Suprapubic skin (tissue), 4 donors: ENCODE measurements at regions not wholly inside any gene's neighbourhood (a gene's known extent, or its start where the extent isn't known, plus 50 kb on each side); places are given as distances from the start of the nearest gene placed in this dataset.

Experiments
- DNase-seq, 2 donors: peaks; one replicate each; pipeline ENCODE4 v3.0.0-alpha.2; 2019; ENCODE audit warnings: low spot score in 2 of 2
- H3K27ac ChIP-seq: fragments of 200-600 bp; sonication (generic); one replicate; pipeline ENCODE4 v1.5.1; 2019
- H3K27me3 ChIP-seq: fragments of 200-600 bp; sonication (generic); one replicate; pipeline ENCODE4 v1.5.1; 2019
- H3K36me3 ChIP-seq: fragments of 200-600 bp; sonication (generic); one replicate; pipeline ENCODE4 v1.5.1; 2019
- H3K4me1 ChIP-seq: fragments of 200-600 bp; sonication (generic); one replicate; pipeline ENCODE4 v1.5.1; 2019
- H3K4me3 ChIP-seq: fragments of 200-600 bp; sonication (generic); one replicate; pipeline ENCODE4 v1.5.1; 2019; ENCODE audit warnings: mild to moderate bottlenecking
- H3K9me3 ChIP-seq: fragments of 200-600 bp; sonication (generic); one replicate; pipeline ENCODE4 v1.5.1; 2019
- EP300 ChIP-seq: sonication (generic); formaldehyde crosslinking; IDR thresholded peaks from one replicate; pipeline ENCODE4 v1.6.1; 2017; ENCODE audit warnings: antibody characterized with exemption
- POLR2A ChIP-seq, 2 donors: fragments of 450-650 bp; IDR thresholded peaks; one replicate each; pipeline ENCODE4 v1.6.1; 2017; ENCODE audit warnings: antibody characterized with exemption in 2 of 2, mild to moderate bottlenecking in 2 of 2, moderate library complexity in 2 of 2
- POLR2AphosphoS5 ChIP-seq, 3 donors: sonication (generic); formaldehyde crosslinking; IDR thresholded peaks; one replicate each; pipeline ENCODE4 v1.6.1; 2017; ENCODE audit warnings: antibody characterized with exemption in 3 of 3
- WGBS: methylation state at CpG from one replicate; pipeline ENCODE4 v1.1.5; 2018; 5-methylcytosine and 5-hydroxymethylcytosine counted together
- TF ChIP-seq, protein P1 (sequence below), 2 donors: fragments of 200-600 bp in 1 of 2; fragments of 450-650 bp in 1 of 2; sonication (generic) in 1 of 2; IDR thresholded peaks; one replicate each; pipeline ENCODE4 v1.5.1; 2016 to 2019; ENCODE audit warnings: antibody characterized with exemption in 2 of 2, mild to moderate bottlenecking in 1 of 2, moderate library complexity in 1 of 2

DNA sequence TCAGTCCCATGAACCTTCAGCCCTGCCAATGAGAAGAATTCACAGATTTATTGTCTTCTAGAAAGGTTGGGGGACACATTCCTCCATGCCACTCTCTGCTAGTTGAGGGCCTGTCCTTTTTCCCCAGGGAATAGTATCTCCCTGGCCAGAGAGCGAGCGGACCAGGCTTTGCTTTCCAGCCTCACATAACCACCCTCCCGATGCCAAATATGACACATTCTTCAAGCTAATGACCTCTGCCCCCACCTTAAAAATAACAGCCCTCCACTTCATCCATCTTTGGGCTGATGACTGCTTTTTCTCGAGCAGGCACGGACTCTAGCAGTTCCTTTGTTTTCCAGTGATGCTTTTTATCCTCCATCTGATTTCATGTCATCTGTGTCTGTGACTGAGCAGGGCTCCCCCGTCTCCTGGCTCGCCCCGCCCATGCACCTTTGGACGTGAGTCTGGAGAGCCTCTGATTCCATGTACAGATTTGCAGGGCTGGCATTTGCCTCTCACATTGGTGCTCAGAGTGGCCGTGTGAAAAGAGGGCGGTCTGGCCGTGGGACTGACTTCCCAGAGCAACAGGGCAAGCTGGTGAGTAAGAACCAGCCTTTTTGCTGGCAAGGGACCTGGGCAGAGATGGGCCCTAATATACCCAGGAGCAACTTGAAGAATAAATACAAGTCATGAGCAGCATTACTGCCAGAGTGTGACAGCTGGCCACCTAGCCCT, 279.8 kb downstream of the BCOR start:
- 70% methylated on average over 12 of the region's 12 CpGs for WGBS
- DNase-seq, result no peak
- TF ChIP-seq POLR2AphosphoS5 (IDR thresholded peaks at IDR 0.05) (no peak), POLR2A (IDR thresholded peaks at IDR 0.05) (no peak), EP300 (no peak)
- TF ChIP-seq, protein P1, sequence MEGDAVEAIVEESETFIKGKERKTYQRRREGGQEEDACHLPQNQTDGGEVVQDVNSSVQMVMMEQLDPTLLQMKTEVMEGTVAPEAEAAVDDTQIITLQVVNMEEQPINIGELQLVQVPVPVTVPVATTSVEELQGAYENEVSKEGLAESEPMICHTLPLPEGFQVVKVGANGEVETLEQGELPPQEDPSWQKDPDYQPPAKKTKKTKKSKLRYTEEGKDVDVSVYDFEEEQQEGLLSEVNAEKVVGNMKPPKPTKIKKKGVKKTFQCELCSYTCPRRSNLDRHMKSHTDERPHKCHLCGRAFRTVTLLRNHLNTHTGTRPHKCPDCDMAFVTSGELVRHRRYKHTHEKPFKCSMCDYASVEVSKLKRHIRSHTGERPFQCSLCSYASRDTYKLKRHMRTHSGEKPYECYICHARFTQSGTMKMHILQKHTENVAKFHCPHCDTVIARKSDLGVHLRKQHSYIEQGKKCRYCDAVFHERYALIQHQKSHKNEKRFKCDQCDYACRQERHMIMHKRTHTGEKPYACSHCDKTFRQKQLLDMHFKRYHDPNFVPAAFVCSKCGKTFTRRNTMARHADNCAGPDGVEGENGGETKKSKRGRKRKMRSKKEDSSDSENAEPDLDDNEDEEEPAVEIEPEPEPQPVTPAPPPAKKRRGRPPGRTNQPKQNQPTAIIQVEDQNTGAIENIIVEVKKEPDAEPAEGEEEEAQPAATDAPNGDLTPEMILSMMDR (IDR thresholded peaks at IDR 0.05), result no peak

DNA sequence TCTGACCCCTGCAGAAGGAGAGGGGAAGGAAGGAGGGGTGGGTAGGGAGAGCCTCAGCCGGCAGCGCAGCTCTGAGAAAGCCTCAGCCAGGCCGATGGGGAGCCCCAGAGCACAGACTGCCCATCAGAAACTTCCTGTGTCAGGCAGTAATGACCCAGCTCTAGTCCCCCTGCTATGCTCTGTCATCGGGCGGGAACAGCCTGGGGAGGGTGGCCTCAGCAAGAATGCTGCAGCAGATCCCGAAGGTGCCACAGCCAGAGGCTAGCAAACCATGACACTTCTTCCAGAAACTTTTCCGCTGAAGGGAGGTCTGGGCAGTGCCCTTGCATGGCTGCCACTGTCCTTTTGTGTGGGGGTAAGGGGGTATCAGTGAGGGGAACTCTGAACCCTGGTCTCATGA, 279.0 kb downstream of the BCOR start:
- WGBS, result 52% methylated on average over 5 of the region's 7 CpGs
- no peaks in the 10 kb centered on the region for H3K27me3 ChIP-seq
- no peak for DNase-seq

More for the DNA sequence above, 279.8 kb downstream of the BCOR start:
- peaks cover 6% of the 10 kb centered on the region for H3K4me1 ChIP-seq
- H3K27ac ChIP-seq, result no peak overlapping the region
- no peak overlapping the region for H3K4me3 ChIP-seq
- no peaks in the 10 kb centered on the region for H3K27me3 ChIP-seq
- H3K9me3 ChIP-seq, result no peaks in the 10 kb centered on the region
- H3K36me3 ChIP-seq, result no peaks in the 10 kb centered on the region

DNA sequence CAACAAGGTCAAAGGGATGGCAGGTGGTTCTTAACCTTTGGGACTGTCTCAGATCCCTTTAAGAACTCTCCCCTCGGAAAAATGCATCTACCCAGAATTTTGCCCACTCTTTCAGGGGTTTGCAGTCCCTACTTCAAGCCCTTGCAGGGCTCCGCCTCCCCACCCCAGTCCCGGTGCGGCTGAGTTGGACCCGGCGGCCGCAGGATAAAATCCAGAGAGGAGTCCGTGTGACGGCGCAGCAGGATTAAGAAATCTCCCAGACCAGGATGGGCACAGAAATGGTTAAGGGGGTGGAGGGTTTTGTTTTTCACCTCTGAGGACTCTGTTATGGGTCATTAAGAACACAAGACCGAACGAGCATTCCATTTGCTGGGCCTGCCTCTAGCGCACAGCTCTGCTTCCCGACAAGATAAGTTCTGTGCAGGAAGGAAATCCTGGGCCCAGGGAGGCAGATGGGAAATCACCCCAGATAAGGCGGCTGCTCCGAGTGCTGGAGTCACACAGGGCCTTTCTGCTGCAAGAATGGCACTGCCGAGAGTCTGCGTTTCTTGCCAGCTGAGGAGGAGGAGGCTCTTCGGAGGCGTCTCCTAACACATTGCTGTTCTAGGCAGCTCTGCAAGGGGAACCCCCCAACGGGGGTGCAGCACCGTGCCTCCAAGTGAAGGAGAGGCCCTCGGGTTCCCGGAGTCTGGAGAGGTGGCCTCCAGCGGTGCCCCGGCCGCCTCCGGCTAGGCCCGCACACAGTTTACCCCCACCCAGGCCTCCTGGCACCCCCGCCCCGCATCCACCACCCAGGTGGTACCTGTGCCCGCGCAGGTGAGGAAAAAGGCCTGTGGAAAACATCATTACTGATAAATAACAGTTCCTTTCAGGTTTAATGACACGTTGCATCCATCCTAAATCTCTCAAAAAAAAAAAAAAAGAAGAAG, 277.6 kb downstream of the BCOR start:
- 47% methylated on average over 16 of the region's 34 CpGs for WGBS
- TF ChIP-seq POLR2AphosphoS5 (IDR thresholded peaks at IDR 0.05) (no peak), POLR2A (IDR thresholded peaks at IDR 0.05) (no peak), EP300 (no peak)
- TF ChIP-seq, protein P1 (IDR thresholded peaks at IDR 0.05), result no peak
- peaks cover 6% of the 10 kb centered on the region for H3K4me1 ChIP-seq
- H3K9me3 ChIP-seq, result no peaks in the 10 kb centered on the region
- H3K27me3 ChIP-seq, result no peaks in the 10 kb centered on the region
- H3K36me3 ChIP-seq, result no peaks in the 10 kb centered on the region
- no peak overlapping the region for H3K27ac ChIP-seq
- peak overlapping the region; percentile 47 for H3K4me3 ChIP-seq
- DNase-seq, result no peak

More for the DNA sequence above, 279.0 kb downstream of the BCOR start:
- H3K4me1 ChIP-seq, result peaks cover 6% of the 10 kb centered on the region
- TF ChIP-seq, protein P1 (IDR thresholded peaks at IDR 0.05), result no peak
- TF ChIP-seq POLR2A (IDR thresholded peaks at IDR 0.05) (no peak), POLR2AphosphoS5 (IDR thresholded peaks at IDR 0.05) (no peak), EP300 (no peak)
- no peak overlapping the region for H3K27ac ChIP-seq
- H3K36me3 ChIP-seq, result no peaks in the 10 kb centered on the region
- H3K9me3 ChIP-seq, result no peaks in the 10 kb centered on the region
- no peak overlapping the region for H3K4me3 ChIP-seq

DNA sequence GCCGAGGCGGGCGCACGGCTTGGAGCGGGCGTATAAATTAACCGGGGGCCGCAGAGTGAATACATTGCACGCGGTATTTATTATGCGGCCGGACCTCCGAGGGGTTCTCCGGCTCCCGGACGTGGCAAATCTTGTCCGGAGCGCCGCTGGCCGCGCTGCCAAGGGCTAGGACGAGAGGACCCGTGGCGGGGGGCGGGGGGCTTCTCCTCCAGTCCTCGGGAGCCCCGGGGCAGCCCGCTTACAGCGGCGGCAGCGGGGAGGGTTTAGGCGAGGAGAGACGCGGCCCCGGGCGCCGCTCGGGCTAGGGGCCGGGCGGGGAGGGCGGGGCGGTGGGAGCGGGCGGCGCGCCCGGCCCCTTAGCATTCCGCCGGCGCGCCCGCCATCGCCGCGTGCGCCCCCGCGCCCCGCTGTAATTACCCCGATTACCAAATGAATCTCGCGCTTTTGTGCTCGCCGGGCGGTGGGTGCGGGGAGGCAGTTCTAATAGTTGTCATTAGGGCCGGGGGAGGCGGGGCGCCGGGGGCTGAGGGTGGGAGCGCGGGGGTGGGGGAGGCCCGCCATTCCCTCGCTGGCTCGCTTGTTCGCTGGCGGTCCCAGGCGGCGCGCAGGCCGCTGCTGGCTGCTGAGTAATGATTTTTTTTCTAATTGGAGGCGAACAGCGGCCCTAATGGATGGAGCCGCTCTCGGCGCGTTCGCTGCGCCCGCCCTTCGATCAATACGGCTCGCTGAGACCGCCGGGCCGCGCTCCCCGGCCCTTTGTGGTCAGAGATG, 276.6 kb downstream of the BCOR start:
- TF ChIP-seq, protein P1 (IDR thresholded peaks at IDR 0.05), result no peak
- no peak for TF ChIP-seq POLR2A (IDR thresholded peaks at IDR 0.05)
- no peak for TF ChIP-seq EP300
- no peak for TF ChIP-seq POLR2AphosphoS5 (IDR thresholded peaks at IDR 0.05)
- H3K9me3 ChIP-seq, result no peaks in the 10 kb centered on the region
- no peaks in the 10 kb centered on the region for H3K27me3 ChIP-seq
- no peak for DNase-seq
- H3K36me3 ChIP-seq, result no peaks in the 10 kb centered on the region
- 14% methylated on average over 28 of the region's 98 CpGs for WGBS
- H3K4me3 ChIP-seq, result peak overlapping the region; percentile 47
- H3K27ac ChIP-seq, result no peak overlapping the region
- peaks cover 6% of the 10 kb centered on the region for H3K4me1 ChIP-seq
